ENCODE measurements at regions not wholly inside any gene's neighbourhood (a gene's known extent, or its start where the extent isn't known, plus 50 kb on each side); places are given as distances from the start of the nearest gene placed in this dataset.

DNA sequence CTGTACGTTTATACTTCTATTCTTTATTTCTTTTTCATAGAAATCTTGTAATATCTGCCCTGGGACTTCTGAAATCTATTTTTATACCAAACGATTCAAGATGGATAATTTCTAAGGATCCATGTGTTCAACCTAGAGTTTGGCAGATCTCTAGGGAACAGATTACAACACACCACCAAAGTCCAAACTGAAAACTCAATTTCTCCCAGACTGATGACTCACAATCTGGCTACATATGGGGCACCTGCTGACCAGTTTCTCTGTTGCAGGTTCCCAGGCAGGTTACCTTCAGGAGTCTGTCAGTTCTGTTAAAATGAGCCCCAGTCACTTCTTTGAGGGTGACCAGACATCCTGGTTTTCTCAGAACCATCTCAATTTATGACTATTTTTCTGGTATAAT, 439.4 kb downstream of the GPATCH2 start:
- TF ChIP-seq YY1 (IDR thresholded peaks at IDR 0.05) (no peak), TAF1 (conservative IDR thresholded peaks at IDR 0.05) (no peak)
- TF ChIP-seq, protein P1, sequence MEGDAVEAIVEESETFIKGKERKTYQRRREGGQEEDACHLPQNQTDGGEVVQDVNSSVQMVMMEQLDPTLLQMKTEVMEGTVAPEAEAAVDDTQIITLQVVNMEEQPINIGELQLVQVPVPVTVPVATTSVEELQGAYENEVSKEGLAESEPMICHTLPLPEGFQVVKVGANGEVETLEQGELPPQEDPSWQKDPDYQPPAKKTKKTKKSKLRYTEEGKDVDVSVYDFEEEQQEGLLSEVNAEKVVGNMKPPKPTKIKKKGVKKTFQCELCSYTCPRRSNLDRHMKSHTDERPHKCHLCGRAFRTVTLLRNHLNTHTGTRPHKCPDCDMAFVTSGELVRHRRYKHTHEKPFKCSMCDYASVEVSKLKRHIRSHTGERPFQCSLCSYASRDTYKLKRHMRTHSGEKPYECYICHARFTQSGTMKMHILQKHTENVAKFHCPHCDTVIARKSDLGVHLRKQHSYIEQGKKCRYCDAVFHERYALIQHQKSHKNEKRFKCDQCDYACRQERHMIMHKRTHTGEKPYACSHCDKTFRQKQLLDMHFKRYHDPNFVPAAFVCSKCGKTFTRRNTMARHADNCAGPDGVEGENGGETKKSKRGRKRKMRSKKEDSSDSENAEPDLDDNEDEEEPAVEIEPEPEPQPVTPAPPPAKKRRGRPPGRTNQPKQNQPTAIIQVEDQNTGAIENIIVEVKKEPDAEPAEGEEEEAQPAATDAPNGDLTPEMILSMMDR (IDR thresholded peaks at IDR 0.05; ENCODE audit: low read depth, low read length, missing input control), result no peak
